Myocyte (in vitro differentiated cells): ENCODE measurements at regions not wholly inside any gene's neighbourhood (a gene's known extent, or its start where the extent isn't known, plus 50 kb on each side); places are given as distances from the start of the nearest gene placed in this dataset.
"Not testable (repeated sequence)": the region's sequence is repeated elsewhere in the genome, so short reads cannot be mapped to it uniquely, and the experiment has no call there.

Experiments used
- DNase-seq: peaks from one replicate; pipeline ENCODE4 v3.0.0-alpha.2; 2012; ENCODE audit warnings: low read depth

DNA sequence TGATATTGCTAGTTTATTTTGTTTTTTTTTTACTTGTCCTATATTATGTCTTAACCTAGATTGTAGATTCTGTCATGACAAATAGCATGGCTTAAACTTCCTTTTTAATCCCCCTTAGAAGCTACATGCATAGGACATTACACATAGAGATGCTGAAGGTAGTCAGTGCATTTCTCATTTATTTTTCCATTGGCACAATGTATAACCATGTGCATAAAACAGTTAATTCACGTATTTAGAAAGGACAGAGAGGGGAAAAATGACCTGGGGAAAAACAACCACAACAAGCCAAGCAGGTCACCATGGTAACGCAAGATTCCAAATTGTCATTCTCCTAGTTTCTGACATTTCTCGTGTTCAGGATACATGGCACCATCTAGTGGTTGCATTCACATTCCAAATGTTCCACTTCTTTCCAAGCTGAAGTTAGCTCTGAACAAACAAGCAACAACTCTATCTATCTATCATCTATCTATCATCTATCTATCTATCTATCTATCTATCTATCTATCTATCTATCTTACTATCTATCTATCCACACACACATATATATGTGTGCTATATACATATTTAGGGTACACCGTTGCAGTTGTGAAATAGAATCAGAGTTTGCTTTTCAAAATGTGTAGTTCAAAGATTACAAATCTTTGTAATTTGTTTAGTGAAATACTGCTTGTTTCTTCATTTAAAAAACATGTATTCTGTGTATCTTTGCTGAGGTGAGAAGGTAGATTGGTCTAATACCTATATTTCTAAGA, 487.2 kb upstream of the ST8SIA4 start:
- peak; percentile 70 for DNase-seq

GRCh38 chr5:101385276-101385675, 482.2 kb upstream of the ST8SIA4 start:
- no peak for DNase-seq

DNA sequence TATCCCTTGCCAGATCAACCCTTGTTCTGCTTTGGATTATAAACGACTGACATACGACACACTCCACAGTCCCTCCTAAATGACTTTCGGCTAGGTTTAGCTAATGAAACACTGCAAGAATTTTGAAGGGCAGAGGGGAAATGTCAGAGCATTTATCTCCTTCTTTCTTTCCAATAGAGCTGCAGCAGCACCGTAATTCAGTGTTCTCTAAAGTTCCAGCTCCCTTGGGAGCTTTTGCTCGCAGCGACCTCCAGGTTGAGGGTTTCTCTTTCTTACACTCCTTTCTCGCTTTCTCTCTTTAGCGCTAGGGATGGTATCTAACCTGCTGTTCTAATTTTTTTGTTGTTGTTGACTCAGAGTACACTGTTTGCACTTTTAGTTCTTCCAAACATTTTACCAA, 467.1 kb upstream of the ST8SIA4 start:
- DNase-seq: no peak

DNA sequence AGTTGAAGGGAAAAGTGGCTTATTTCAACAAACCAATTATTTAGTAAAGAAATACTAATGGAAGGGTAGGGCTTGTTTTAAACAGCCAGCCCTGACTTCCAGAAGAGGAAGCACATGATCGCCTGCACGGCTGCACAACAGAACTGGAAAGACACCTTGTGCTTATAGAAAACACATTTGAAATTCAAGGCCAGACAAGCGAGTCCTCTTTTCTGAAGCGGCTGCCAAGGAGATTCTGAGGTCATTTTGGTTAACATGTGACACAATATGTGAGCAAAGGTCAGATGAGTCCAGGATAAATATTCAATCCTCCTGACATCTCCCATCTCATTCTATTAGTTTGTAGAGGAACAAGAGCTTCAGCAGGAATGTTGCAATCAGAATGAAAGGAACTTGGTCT, 461.4 kb upstream of the ST8SIA4 start:
- DNase-seq: peak; percentile 13

DNA sequence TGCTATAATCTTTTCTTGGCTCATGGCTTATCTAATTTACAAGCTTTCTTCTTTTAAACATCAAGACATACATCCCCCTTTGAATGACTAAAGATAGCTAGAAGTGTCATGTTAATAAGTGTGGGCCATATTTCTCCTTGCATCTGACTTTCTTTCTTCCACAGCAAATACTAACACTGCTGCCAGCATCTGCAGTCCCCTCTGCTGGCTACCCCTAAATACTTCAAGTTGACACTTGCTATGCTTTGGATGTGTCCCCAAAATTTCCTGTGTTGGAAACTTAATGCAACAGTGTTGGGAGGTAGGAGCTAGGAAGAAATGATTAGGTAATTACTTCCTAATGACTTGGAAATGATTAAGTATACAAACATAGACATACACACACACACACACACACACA, 459.0 kb upstream of the ST8SIA4 start:
- no peak for DNase-seq

DNA sequence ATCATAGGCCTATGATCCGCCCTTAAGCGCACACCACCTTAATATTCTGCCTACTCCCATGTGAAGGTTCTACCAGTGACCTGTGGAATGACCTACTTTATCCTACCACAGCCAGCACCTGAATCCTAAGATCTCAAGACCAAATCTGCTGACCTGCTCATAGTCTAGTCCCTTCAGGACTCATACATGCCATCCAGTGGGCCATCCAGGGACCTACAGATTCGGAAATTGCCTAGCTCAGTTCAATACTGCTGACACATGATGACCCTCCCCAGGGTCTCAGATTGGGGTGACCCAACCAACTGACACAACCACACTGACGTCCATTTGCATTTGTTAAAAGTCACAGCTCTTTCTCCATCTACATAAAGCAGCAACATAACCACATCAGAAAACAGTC, 443.8 kb upstream of the ST8SIA4 start:
- DNase-seq: no peak

GRCh38 chr5:101346447-101346846, 443.4 kb upstream of the ST8SIA4 start:
- DNase-seq: no peak

GRCh38 chr5:101338226-101338625, 435.1 kb upstream of the ST8SIA4 start:
- no peak for DNase-seq

DNA sequence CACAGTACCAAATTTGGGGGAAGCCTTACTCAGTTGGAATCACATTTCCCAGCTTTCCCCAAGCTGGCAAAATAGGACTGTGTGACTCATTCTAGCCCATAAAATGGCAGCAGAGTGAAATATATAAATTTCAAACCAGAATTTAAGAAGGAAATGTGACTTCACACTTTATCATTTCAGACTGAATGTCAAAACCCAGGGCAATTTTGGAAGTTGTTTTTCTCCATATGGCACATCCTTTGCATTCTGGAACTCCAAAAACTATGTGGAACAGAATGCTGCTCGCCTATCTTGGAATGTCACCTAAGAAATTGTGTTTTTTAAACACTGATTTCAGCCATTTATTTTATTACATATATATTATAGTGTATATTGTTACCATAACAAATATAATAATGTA, 424.7 kb upstream of the ST8SIA4 start:
- DNase-seq: no peak

- no peak for DNase-seq
Observed at GRCh38 chr5:101326766-101327165, 423.7 kb upstream of the ST8SIA4 start.

DNA sequence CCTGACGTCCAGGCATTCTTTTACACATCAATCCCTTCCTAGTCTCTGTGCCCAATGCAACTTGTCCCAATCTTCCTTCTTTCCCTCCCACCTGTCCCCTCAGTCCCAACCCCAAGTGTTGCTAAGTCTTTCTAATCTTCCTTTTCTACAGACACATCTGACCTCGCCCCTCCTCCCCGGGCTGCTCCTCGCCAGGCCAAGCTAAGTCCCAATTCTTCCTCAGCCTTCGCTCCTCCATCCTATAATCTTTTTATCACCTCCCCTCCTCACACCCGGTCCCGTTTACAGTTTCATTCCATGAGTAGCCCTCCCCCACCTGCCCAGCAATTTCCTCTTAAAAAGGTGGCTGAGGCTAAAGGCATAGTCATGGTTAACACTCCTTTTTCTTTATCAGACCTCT, 413.3 kb upstream of the ST8SIA4 start:
- DNase-seq: not testable (repeated sequence)

DNA sequence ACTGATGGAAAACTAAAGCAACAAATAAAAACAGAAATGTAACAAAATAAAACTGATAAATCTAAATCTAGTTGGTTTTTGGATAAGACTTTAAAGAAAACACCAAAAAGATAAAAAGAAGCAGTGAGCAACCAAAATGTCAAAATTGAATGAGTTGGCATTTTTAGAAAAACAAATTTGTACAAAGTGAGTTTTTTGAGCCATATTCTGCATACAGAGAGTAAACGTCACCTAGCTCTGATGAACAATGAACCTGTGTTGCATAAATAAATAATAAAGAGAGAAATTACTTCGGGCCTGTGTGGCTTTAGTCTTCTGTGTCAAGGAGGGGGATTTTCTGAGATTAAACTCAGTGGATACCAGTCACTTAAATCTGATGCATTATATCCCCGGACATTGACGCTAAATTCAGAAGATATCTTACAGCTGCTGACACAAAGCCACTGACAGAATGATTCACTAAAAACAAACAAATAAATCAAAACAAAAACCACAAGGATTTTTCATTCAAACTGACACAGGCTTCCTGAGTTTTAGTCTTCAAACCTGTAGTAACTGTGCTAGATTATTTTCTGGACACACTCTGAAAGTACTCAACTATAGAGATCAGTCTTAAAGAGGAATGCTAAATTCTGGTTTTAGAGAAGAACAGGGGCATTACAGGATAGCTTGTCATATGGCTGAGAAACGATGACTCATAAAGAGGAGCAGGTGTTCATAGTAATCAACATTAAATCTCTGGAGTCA, 403.5 kb upstream of the ST8SIA4 start:
- DNase-seq: peak; percentile 51

GRCh38 chr5:101296477-101296876, 393.4 kb upstream of the ST8SIA4 start:
- no peak for DNase-seq

- DNase-seq: no peak
Observed at GRCh38 chr5:101292199-101292598, 389.1 kb upstream of the ST8SIA4 start.

DNA sequence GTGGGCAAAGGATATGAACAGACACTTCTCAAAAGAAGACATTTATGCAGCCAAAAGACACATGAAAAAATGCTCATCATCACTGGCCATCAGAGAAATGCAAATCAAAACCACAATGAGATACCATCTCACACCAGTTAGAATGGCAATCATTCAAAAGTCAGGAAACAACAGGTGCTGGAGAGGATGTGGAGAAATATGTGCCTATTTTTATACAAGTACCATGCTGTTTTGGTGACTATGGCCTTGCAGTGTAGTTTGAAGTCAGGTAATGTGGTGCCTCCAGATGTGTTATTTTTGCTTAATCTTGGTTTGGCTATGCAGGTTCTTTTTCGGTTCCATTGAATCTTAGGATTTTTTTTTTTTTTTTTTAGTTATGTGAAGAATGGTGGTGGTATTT, 387.7 kb upstream of the ST8SIA4 start:
- DNase-seq: not testable (repeated sequence)

- DNase-seq: no peak
Observed at GRCh38 chr5:101288633-101289032, 385.6 kb upstream of the ST8SIA4 start.

DNA sequence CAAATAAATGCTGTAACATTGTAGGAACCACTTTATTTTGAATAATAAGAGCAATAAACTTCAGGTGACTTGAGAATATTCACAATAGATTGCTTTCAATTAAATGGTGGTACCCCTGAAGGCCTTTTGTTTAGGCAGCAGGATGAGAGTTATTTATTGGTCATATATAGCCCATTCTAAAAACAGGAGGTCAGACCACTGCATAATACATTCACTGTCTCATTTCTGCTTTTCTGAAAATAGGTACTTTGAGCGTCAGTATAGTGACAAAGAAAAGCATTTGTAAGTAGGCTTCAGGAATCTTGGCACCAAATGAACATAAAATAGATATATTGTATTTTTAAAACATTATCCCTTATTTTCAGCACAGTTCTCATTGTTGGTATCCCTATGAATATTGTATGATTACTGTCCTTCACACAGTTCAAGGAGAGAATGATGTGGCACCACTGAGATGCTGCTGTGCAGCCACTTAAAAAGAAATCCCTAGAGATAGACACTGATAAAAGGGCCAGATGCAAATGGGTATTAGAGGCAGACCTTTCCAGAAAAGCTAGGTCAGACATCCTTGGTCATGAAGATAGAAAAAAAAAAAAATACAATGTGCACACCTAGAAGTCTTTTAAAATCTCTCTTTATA, 381.8 kb upstream of the ST8SIA4 start:
- DNase-seq: no peak

DNA sequence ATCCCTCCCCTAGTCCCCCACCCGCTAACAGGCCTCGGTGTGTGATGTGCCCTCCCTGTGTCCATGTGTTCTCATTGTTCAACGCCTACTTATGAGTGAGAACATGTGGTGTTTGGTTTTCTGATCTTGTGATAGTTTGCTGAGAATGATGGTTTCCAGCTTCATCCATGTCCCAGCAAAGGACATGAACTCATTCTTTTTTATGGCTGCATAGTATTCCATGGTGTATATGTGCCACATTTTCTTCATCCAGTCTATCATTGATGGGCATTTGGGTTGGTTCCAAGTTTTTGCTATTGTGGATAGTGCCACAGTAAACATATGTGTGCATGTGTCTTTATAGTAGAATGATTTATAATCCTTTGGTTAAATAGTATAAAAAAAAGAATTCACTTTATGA, 380.9 kb upstream of the ST8SIA4 start:
- not testable (repeated sequence) for DNase-seq

DNA sequence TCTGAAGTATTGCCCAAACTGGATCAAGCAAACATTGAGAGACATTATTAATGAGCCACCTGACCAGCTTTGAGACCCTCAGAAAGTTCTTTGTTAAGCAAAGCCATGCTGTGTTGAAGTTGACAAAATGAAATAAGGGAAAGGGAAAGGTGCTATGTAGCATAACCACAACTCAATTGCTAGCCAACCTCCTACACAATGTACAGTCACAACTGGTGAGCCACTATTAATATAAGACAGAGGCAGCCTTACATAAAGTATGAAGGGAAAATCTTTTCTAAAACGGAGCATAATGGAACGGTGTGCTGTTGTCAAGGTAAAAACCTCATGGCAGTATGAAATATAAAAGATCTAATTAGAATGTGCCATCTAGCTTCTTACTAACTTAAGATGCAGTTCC, 375.8 kb upstream of the ST8SIA4 start:
- no peak for DNase-seq

- no peak for DNase-seq
Observed at GRCh38 chr5:101278011-101278687, 375.1 kb upstream of the ST8SIA4 start.

- DNase-seq: no peak
Observed at GRCh38 chr5:101271945-101272344, 368.9 kb upstream of the ST8SIA4 start.

GRCh38 chr5:101271416-101271815, 368.3 kb upstream of the ST8SIA4 start:
- no peak for DNase-seq
